ENCODE measurements at regions not wholly inside any gene's neighbourhood (a gene's known extent, or its start where the extent isn't known, plus 50 kb on each side); places are given as distances from the start of the nearest gene placed in this dataset.

- Histone ChIP-seq H3K4me1 (ENCODE audit: insufficient read depth, low read length) (no peaks in the 10 kb centered on the region), H3K27me3 (ENCODE audit: control insufficient read depth in 1 of 2, insufficient read depth in 2 of 2, low read length in 2 of 2) (no peaks in the 10 kb centered on the region), H3K4me3 (ENCODE audit: low read length) (no peak overlapping the region), H3K27ac (ENCODE audit: low read depth in 1 of 2, low read length in 2 of 2) (no peak overlapping the region), H3K36me3 (ENCODE audit: insufficient read depth, low read length) (no peaks in the 10 kb centered on the region), H3K9me3 (ENCODE audit: control insufficient read depth in 1 of 2, insufficient read depth in 1 of 2, low read length in 2 of 2) (no peaks in the 10 kb centered on the region)
- intact Hi-C loops (cut with DNase I, micrococcal nuclease) = no loop called here
- no peak for TF ChIP-seq CTCF (IDR thresholded peaks at IDR 0.05)
- ChIA-PET POLR2A (no interaction called here), CTCF (no interaction called here)
- Mint-ChIP-seq H3K9me3 (no peaks in the 10 kb centered on the region), H3K4me3 (no peak overlapping the region), H3K36me3 (ENCODE audit: low read depth) (no peaks in the 10 kb centered on the region), H3K27ac (no peak overlapping the region), H3K4me1 (ENCODE audit: low read depth) (no peaks in the 10 kb centered on the region), H3K27me3 (no peaks in the 10 kb centered on the region)
- no peak for ATAC-seq (ENCODE audit: poor library complexity)
- no peak for DNase-seq
Observed at GRCh38 chr10:55098452-55098851, 297.4 kb upstream of the PCDH15 start.

DNA sequence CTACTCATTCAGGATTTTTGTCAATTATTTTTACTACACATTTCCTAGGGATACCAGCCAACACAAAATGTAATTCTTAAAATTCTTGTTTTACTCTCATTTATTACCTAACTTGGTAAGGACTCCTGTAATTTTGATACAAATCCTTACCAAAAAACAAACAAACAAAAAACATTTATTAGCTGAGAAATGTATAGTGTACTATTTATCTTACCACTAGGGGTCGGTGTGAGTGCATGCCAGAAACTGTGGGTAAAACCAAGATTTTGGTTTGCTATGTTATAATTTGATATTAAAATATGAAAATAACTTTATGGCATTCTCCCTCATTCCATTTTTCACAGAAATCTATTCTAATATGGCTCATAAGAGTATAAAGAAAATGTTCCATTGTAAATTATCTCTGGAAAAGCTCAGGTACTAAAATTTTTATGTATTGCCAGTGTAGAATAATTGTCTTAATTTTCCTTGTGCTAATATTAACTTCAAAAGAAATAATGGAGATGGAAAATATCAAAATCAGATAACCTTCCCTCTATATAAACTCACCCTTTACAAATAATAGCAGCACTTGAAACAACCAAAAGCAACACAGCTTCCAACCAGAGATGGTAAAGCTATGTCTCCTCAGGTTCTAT, 290.8 kb upstream of the PCDH15 start:
- ChIA-PET CTCF (no interaction called here), POLR2A (no interaction called here)
- intact Hi-C loops (cut with DNase I, micrococcal nuclease) = no loop called here
- no peaks in the 10 kb centered on the region for H3K4me1 ChIP-seq (ENCODE audit: insufficient read depth, low read length)
- Mint-ChIP-seq H3K27ac (no peak overlapping the region), H3K36me3 (ENCODE audit: low read depth) (no peaks in the 10 kb centered on the region), H3K9me3 (peaks cover 4% of the 10 kb centered on the region), H3K4me3 (no peak overlapping the region), H3K27me3 (no peaks in the 10 kb centered on the region), H3K4me1 (ENCODE audit: low read depth) (no peaks in the 10 kb centered on the region)
- no peaks in the 10 kb centered on the region for H3K27me3 ChIP-seq (ENCODE audit: control insufficient read depth in 1 of 2, insufficient read depth in 2 of 2, low read length in 2 of 2)
- TF ChIP-seq CTCF (IDR thresholded peaks at IDR 0.05) = no peak
- H3K36me3 ChIP-seq (ENCODE audit: insufficient read depth, low read length) = no peaks in the 10 kb centered on the region
- no peaks in the 10 kb centered on the region for H3K9me3 ChIP-seq (ENCODE audit: control insufficient read depth in 1 of 2, insufficient read depth in 1 of 2, low read length in 2 of 2)
- no peak overlapping the region for H3K4me3 ChIP-seq (ENCODE audit: low read length)
- DNase-seq = no peak
- no peak overlapping the region for H3K27ac ChIP-seq (ENCODE audit: low read depth in 1 of 2, low read length in 2 of 2)
- ATAC-seq (ENCODE audit: poor library complexity) = no peak

- no peaks in the 10 kb centered on the region for H3K36me3 Mint-ChIP-seq (ENCODE audit: low read depth)
- no peaks in the 10 kb centered on the region for H3K4me1 Mint-ChIP-seq (ENCODE audit: low read depth)
- no peaks in the 10 kb centered on the region for H3K27me3 ChIP-seq (ENCODE audit: control insufficient read depth in 1 of 2, insufficient read depth in 2 of 2, low read length in 2 of 2)
- no peaks in the 10 kb centered on the region for H3K27me3 Mint-ChIP-seq
- no peak overlapping the region for H3K4me3 ChIP-seq (ENCODE audit: low read length)
- H3K9me3 ChIP-seq (ENCODE audit: control insufficient read depth in 1 of 2, insufficient read depth in 1 of 2, low read length in 2 of 2) = peaks cover 0 to 22% of the 10 kb centered on the region in 2 experiments
- POLR2A ChIA-PET = no interaction called here
- H3K27ac ChIP-seq (ENCODE audit: low read depth in 1 of 2, low read length in 2 of 2) = no peak overlapping the region
- H3K4me3 Mint-ChIP-seq = no peak overlapping the region
- no peaks in the 10 kb centered on the region for H3K36me3 ChIP-seq (ENCODE audit: insufficient read depth, low read length)
- no peak overlapping the region for H3K27ac Mint-ChIP-seq
- intact Hi-C loops (cut with DNase I, micrococcal nuclease) = no loop called here
- no peaks in the 10 kb centered on the region for H3K4me1 ChIP-seq (ENCODE audit: insufficient read depth, low read length)
- CTCF ChIA-PET = no interaction called here
- peaks cover 6% of the 10 kb centered on the region for H3K9me3 Mint-ChIP-seq
- TF ChIP-seq CTCF (IDR thresholded peaks at IDR 0.05) = no peak
- DNase-seq (no peak), ATAC-seq (ENCODE audit: poor library complexity) (no peak)
Observed at GRCh38 chr10:55078121-55078520, 277.1 kb upstream of the PCDH15 start.
